Lower lobe of right lung (tissue), 2 donors: ENCODE measurements at regions not wholly inside any gene's neighbourhood (a gene's known extent, or its start where the extent isn't known, plus 50 kb on each side); places are given as distances from the start of the nearest gene placed in this dataset.
A peak's percentile ranks its signal among the peaks of the same experiment; 100 is the strongest.

Experiments
- ATAC-seq, 2 donors: fragments of 200-7000 bp; cut with Tn5 transposase; one replicate each; pipeline ENCODE4 v1.9.1; 2020 to 2022; ENCODE audit warnings: mild to moderate bottlenecking in 2 of 2, moderate library complexity in 2 of 2
- DNase-seq: peaks from one replicate; pipeline ENCODE4 v3.0.0-alpha.2; 2020
- H3K27ac ChIP-seq: fragments of 200-600 bp; one replicate; pipeline ENCODE4 v1.8.0; 2022
- H3K27me3 ChIP-seq: fragments of 200-600 bp; one replicate; pipeline ENCODE4 v1.8.0; 2022; ENCODE audit warnings: low read depth
- H3K36me3 ChIP-seq: fragments of 200-600 bp; one replicate; pipeline ENCODE4 v1.8.0; 2022; ENCODE audit warnings: mild to moderate bottlenecking
- H3K4me1 ChIP-seq: fragments of 200-600 bp; one replicate; pipeline ENCODE4 v1.8.0; 2022
- H3K4me3 ChIP-seq: fragments of 200-600 bp; one replicate; pipeline ENCODE4 v1.8.0; 2022; ENCODE audit warnings: mild to moderate bottlenecking
- H3K9me3 ChIP-seq: fragments of 200-600 bp; one replicate; pipeline ENCODE4 v1.8.0; 2022
- intact Hi-C: fragments of 100-400 bp; cut with DNase I; formaldehyde crosslinking; loops from one replicate; pipeline ENCODE4 v1.11.0; 2022
- TF ChIP-seq, protein P1 (sequence below): fragments of 200-600 bp; IDR thresholded peaks from one replicate; pipeline ENCODE4 v1.8.0; 2022; ENCODE audit warnings: antibody characterized with exemption, mild to moderate bottlenecking
- donor health status: DM: no; HTN: yes; CAD: no; lungs with severe emphysema.

DNA sequence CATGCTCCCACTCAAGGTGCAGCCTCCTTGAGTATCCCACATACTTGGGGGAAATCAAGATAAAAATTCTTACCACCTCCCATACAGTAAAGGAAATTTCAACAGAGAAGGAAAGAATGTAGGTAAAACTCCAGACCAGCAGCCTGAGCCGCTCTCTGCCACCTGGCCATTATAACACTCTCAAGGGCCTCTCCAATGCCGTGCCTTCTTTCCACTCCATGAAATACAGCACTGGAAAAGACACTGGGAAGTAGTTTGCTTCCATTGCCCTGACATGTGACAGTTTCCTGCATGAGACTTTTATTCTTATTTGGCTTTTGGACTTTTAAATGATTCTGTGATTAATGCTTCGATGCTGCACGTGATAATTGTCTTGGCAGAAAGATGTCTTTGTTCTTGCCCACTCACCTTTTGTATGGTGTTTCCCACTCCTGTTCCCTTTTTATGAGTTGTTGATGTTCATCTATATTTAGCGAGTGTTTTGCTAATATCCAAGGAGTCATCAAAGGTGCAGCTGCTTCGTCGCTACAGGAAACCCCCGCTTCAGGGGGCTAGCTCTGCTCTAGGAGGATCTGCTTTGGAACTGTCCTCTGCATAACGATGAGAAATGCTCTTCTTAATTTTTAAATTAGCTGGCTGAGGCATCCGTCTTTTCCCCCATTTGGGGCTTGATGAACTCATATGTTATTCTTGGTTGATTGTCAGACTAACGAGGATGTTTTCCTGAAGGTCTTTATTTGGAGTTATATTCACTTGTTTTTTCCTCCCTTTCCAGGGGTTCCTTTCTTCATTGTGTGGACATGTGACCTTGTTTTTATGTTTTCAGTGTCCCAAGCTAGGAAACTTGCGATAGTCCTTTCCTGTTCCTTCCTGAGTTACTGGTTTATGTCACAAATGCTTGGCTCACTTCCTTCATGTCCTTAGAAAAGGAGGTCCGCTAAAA, 179.4 kb downstream of the TXNL1 start:
- no peaks in the 10 kb centered on the region for H3K4me1 ChIP-seq
- ATAC-seq (peak in 1 of 2 donors; percentile 24), DNase-seq (no peak)
- H3K27me3 ChIP-seq: no peaks in the 10 kb centered on the region
- H3K36me3 ChIP-seq: no peaks in the 10 kb centered on the region
- no peak overlapping the region for H3K27ac ChIP-seq
- TF ChIP-seq, protein P1, sequence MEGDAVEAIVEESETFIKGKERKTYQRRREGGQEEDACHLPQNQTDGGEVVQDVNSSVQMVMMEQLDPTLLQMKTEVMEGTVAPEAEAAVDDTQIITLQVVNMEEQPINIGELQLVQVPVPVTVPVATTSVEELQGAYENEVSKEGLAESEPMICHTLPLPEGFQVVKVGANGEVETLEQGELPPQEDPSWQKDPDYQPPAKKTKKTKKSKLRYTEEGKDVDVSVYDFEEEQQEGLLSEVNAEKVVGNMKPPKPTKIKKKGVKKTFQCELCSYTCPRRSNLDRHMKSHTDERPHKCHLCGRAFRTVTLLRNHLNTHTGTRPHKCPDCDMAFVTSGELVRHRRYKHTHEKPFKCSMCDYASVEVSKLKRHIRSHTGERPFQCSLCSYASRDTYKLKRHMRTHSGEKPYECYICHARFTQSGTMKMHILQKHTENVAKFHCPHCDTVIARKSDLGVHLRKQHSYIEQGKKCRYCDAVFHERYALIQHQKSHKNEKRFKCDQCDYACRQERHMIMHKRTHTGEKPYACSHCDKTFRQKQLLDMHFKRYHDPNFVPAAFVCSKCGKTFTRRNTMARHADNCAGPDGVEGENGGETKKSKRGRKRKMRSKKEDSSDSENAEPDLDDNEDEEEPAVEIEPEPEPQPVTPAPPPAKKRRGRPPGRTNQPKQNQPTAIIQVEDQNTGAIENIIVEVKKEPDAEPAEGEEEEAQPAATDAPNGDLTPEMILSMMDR: no peak
- no peaks in the 10 kb centered on the region for H3K9me3 ChIP-seq
- no peak overlapping the region for H3K4me3 ChIP-seq
- intact Hi-C loops: no loop called here

DNA sequence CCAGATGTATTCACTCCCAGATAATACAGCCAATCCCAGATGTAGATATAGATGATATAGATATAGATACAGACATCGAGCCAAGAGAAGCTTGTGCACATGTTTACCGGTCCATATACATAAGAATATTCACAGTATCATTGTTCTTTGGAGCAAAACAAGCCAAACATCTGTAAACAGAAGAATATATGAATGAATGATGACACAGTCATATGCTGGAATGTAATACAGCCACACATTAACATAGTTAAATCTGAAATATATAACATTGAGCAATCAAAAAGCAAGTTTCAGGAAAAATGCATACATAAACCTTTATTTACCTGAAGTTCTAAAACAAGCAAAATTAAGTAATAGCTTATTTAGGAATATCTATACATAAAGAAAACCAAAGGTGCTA, 182.5 kb downstream of the TXNL1 start:
- Histone ChIP-seq H3K36me3 (no peaks in the 10 kb centered on the region), H3K4me3 (no peak overlapping the region), H3K9me3 (no peaks in the 10 kb centered on the region), H3K27me3 (no peaks in the 10 kb centered on the region), H3K4me1 (no peaks in the 10 kb centered on the region), H3K27ac (no peak overlapping the region)
- intact Hi-C loops: no loop called here
- TF ChIP-seq, protein P1: no peak
- no peak for ATAC-seq
- DNase-seq: no peak

DNA sequence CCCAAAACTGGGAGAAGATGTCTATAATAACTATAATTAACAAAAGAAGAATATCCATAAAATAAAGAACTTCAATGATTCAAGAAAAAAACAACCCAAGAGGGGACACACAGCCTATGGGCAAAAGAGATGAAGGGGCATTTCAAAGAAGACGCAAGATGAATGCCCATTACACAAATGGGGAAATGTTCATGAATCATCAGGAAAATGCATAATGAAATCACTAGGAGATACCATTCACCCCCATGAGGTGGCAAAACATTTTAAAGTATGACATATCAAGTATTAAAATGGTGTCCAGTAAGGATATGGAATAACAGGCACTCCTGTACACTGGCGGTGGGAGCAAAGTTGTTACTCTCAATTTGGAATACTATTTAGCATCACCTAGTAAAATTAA, 183.3 kb downstream of the TXNL1 start:
- Histone ChIP-seq H3K4me1 (no peaks in the 10 kb centered on the region), H3K36me3 (no peaks in the 10 kb centered on the region), H3K27ac (no peak overlapping the region), H3K4me3 (no peak overlapping the region), H3K9me3 (no peaks in the 10 kb centered on the region), H3K27me3 (no peaks in the 10 kb centered on the region)
- TF ChIP-seq, protein P1: no peak
- ATAC-seq: no peak
- intact Hi-C loops: no loop called here
- DNase-seq: no peak

DNA sequence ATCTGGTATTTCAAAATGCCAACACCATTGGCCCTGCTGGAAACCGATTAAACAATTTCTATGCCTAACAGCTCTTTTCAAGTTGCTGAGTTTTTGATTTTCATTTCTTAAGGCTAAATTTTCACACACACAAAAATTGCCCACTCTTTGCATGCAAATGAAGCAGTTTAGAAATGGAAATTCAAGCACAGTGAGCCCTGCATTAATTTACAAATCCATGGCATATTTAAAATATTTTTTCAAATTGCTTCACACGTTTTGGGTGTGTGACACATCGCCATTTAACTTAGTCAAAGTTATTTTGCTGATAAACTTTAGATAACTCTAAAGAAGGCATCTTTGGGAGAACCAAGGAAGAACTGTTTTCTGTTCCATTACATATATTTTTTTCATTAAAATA, 184.8 kb downstream of the TXNL1 start:
- DNase-seq (no peak), ATAC-seq (no peak)
- H3K27ac ChIP-seq: no peak overlapping the region
- H3K36me3 ChIP-seq: no peaks in the 10 kb centered on the region
- TF ChIP-seq, protein P1: no peak
- H3K9me3 ChIP-seq: no peaks in the 10 kb centered on the region
- intact Hi-C loops: no loop called here
- no peak overlapping the region for H3K4me3 ChIP-seq
- H3K27me3 ChIP-seq: no peaks in the 10 kb centered on the region
- H3K4me1 ChIP-seq: no peaks in the 10 kb centered on the region

DNA sequence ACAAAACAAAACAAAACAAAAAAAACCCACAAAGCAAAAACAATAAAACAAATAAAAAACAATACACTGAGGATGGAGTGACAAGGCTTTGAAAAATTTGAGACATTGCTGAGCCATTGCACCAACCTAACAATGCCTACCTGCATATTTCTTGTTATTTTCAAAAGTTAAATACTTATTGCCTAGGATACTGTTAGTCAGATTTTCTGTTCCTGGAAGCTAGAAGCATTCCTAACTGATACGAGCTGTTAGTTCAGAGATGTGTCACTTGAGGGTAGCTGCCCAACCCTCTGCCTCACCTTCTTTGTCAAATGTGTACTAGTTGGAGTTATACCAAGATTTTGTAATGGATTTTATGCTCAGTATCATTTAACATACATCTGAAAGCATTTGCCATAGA, 187.2 kb downstream of the TXNL1 start:
- no peak overlapping the region for H3K27ac ChIP-seq
- TF ChIP-seq, protein P1: no peak
- H3K9me3 ChIP-seq: no peaks in the 10 kb centered on the region
- H3K36me3 ChIP-seq: no peaks in the 10 kb centered on the region
- no peaks in the 10 kb centered on the region for H3K27me3 ChIP-seq
- ATAC-seq (no peak), DNase-seq (no peak)
- intact Hi-C loops: no loop called here
- no peak overlapping the region for H3K4me3 ChIP-seq
- H3K4me1 ChIP-seq: no peaks in the 10 kb centered on the region
